SW480 (cell line): ENCODE measurements at regions not wholly inside any gene's neighbourhood (a gene's known extent, or its start where the extent isn't known, plus 50 kb on each side); places are given as distances from the start of the nearest gene placed in this dataset.
"Not testable (repeated sequence)": the region's sequence is repeated elsewhere in the genome, so short reads cannot be mapped to it uniquely, and the experiment has no call there.

ENCODE experiments used
- DNase-seq: peaks from one replicate; pipeline ENCODE4 v3.0.0-alpha.2; 2016; ENCODE audit warnings: low spot score

DNA sequence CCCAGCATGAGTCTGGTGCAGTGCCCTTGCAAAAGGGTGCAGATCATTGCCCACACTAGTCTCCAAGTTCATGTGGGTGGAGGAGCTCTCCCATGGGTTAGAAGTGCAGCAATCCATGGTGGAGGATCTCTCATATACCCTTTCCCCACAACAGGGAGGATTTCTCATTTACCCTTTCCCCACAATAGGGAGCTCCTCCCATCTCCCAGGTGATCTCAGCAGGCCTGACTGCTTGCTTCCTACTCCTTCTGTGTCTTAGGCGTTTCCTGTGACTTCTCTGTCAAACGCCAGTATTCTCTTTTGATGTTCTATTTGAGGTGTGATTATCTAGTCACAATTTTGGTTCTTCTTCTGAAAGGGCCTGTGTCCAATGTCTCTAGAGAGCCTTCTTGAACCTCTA is 133.8 kb upstream of the RFX3 start:
- DNase-seq, result no peak

DNA sequence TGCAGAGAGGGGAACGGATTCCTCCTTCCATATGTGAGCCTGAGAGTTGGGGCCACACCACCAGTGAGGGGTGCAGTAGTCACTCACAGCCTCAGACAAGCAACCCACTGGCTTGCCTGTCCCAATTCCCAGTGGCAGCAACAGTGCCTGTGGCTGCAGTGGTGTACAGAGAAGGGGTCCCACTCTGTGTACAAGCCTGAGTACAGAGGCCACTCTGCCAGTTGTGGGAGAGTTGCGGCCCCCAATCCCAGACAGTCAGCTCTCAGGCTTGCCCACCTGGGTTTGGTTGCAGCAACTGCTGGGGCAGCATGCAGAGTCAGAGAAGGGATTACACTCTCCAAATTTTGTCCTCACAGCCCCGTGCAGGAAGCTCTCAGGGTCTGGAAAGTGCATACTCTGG is 133.2 kb upstream of the RFX3 start:
- DNase-seq, result no peak

DNA sequence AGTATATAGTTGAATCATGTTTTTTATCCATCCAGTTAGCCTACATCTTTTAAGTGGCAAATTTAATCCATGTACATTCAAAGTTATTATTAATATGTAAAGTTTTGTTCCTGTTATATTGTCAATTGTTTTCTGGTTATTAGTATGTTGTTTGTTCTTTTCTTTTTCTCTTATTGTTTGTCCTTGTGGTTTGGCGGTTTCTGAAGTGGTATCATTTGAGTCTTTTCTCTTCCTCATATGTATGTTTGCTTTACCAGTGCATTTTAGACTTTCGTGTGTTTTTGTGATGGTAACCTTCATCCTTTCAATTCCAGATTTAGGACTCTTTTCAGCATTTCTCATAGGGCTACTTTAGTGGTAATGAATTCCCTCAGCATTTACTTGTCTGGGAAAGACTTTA is 130.4 kb upstream of the RFX3 start:
- DNase-seq, result no peak

DNA sequence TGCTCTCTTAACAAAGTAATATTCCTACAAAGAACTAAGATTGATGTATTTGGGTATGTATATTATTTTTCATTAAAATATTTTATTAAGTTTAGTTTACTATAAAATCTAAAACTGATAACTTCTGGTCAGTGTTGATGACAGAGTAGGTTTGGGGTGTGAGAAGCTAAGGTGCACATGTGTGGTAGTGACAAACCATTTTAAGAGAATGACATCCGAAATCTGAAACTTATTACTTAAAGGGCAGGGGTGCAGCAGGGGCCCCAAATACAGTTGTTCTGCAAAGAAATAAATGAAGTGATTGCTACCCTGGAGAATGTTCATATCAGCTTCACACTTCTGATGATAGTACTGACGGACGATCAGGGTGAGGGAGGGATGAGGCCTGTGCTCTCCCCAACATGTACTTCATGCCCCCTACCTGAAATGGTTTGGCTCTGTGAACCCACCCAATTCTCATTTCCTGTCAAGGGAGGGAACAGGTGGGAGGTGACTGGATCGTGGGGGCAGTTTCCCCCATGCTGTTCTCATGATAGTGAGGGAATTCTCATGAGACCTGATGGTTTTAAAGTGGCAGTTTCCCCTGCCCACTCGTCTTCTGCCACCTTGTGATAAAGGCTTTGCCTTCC is 125.3 kb upstream of the RFX3 start:
- no peak for DNase-seq

DNA sequence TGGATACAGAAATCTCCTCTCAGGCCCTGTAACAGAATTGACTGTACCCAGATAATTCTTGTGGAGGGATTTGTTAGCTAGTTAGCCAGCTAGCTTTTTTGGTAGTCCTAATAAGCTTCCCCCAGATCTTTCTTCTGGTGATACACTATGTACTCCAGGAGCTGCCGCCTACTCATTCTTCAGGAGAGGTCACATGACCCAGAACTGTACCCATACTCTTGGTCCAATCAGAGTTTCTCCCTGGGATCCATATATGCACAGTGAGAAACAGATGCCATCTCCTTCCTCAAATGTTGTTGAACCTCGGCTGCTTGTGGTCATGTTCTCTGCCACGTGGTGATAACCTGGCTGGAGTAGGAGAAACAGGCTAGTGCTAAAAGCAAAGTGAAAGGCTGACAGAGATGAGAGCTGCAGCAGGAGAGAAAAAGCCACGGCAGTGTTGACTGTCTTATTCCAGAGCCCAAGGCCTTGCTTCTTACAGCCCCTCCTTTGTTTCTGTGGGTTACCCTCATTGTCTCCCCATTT is 123.0 kb upstream of the RFX3 start:
- DNase-seq, result no peak

DNA sequence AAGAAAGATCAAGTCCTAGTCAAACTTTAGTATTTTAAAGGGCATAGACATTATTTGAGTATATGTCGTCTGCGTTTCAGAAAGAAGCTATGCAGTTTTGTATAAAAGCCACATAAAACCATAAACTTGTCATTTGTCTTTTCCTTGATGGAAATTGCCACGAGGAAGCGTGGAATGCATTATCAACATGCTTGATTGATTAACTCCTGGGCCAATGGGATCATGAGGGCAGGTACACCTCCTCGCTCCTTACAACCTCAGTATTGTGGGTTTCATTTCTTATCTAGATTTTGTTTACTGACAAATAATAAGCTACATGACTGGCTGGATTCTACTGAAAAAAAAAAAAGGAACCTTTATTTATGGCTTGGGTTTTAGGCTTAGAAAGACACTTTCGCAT is 122.5 kb upstream of the RFX3 start:
- DNase-seq, result no peak

DNA sequence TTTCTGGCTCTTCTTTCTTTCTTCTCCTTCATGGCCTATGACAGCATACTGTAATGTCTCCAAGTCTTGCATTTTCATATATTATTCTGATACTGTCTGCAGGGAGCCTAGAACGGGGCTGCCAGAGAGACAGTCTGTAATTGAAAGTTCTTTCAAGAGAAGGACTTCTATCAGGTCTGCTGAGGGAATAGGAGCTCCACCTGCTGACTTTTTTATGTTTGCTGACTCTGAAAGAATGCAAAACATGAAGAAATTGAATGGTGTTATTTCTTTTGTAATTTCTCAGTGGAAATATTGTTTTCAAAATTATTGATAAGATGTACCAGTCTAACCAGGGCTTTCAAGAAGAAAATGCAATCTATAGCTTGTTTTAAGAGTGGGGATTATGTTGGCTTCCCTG is 121.9 kb upstream of the RFX3 start:
- DNase-seq, result no peak

DNA sequence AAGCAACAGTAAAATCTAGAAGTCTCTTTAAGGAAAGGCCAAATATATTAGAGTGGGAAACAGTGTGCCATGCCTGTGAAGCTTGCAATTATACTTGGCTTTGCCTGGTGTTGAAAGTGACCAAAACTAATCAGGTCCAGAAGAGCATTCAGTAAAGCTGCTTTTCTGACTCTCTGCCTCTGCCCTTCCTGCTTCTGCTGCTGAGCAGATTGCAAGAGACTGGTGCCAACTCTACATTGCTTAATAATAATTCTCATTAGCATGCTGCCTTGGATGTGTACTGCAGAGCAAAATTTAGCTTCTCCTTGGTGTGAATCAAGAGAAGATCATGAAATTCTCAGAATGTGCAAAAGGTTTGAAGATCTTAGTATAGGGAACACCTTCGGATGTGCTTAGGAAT is 120.4 kb upstream of the RFX3 start:
- no peak for DNase-seq

DNA sequence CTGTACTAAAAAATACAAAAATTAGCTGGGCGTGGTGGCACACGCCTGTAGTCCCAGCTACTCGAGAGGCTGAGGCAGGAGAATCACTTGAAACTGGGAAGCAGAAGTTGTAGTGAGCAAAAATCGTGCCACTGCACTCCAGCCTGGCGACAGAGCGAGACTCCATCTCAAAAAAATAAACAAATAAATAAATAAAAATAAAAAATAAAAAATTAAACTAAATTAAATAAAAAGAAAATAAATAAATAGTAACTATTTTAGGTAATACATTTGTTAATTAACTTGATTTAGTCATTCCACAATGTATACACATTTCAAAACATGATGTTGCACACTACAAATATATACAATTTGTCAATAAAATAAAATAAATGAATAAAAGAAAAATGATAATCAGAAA is 116.3 kb upstream of the RFX3 start:
- DNase-seq, result not testable (repeated sequence)

DNA sequence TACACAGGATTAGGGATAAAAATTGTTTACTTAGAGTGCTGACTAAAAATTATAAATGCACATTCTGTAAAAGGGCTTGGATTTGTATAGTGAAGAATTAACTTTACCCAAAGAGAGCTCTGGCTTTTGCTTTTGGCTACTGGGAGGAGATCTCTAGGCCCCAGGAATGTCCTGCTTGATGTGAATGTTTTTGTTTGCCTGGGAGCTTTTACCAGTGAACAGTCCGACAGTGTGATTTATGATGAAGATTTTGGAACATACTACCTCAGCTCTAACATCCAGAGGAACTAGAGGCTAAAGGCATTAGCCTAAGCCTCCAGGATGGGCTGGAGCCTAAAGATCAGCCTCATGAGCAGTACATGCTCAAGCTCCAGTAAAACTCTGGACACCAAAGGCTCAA is 103.7 kb upstream of the RFX3 start:
- no peak for DNase-seq

DNA sequence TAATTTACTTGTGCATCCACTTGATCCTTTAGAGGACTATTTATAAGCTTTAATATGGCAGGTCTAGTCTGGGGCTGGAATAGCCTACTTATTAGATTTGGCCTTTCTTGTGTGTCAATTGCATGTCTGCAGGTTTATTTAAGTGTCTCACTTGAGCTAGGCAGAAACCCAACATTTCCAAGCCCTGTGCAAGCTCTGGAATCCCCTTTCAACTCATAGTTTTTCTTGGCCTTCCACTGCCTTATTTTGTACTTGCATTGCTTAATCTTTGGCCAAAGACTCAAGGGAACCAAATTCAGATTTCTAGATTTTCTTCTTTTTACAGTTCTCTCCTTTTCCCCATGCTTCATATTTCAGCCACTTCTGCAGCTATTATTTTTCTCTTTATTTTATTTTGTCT is 102.4 kb upstream of the RFX3 start:
- DNase-seq, result no peak

DNA sequence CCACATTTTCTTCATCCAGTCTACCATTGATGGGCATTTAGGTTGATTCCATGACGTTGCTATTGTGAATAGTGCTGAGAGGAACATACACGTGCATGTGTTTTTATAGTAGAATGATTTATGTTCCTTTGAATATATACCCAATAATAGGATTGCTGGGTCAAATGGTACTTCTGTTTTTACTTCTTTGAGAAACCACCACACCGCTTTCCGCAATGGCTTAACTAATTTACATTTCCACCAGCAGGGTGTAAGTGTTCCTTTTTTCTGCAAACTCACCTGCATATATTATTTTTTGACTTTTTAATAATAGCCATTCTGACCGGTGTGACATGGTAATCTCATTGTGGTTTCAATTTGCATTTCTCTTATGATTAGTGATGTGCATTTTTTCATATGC is 82.2 kb upstream of the RFX3 start:
- DNase-seq, result no peak

DNA sequence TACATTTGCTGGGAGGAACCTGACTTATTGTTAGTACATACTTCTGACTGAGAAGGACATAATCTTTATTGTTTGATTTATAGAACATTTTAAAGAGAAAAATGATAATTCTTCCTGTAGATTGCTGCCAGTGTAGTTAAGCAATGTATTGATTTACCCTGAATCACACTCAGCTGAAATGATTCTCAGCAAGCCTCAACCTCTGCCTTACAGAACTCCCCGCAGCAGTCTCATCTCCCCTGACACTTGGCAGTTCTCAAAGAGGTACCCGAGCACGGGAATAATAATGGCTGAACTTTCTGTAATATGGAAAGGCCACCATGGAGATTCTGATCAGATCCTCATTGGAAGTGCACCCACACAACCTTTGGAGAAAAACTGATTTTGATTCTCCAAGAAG is 74.9 kb upstream of the RFX3 start:
- no peak for DNase-seq

DNA sequence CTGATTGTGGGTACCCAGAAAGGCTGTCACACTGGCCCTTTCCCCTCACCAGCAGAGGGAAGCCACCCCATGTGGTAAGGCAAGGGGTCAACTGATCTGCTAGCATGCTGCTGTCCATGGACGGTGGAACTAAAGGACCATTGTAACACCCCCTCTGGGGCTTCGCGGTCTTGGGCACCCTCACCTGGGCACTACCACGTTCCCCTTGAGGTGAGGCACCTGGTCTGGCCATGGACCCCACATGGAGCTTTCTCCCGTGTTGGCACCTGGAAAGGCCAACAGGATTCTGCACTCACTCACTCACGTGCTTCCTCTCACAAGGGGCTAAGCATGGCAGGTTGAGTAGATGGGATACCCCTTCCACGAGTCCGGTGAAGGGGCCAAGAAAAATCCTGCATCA is 72.0 kb upstream of the RFX3 start:
- DNase-seq, result no peak

DNA sequence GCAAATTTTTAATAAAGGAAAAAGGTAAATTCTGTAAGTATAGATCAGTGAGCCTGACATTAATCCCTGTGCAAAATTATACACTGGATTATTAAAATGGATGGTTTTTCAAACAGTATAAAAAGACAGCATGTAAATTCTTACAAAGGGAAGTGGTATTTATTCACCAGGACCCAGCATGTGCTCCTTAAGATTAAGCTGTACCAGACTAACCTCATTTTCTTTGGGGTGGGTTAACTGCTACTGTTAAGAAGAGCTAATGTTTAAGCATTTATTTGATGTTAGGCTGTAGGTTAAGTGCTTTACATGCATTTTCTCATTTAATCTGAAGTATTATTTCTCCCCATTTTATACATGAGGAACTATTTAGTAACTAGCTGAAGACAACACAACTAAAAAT is 60.3 kb upstream of the RFX3 start:
- DNase-seq, result no peak

DNA sequence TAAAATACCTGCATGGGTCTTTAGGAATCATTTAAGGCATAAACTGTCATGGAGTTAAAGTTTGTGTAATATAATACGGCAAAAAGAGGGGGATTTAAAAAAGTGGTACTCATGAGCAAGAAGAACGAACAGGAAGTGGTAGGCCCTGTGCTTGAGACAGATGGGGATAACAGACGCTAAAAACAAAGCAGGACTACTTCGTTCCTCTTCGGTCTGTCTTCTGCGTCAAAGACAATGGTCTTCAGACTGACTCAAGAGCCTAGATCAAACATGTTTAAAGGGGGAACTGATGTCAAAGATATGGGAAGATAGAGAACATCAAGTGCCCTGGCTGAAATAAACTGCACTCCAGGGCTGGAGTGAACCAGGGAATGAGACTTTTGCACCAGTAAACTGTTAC is 59.8 kb upstream of the RFX3 start:
- DNase-seq, result no peak

DNA sequence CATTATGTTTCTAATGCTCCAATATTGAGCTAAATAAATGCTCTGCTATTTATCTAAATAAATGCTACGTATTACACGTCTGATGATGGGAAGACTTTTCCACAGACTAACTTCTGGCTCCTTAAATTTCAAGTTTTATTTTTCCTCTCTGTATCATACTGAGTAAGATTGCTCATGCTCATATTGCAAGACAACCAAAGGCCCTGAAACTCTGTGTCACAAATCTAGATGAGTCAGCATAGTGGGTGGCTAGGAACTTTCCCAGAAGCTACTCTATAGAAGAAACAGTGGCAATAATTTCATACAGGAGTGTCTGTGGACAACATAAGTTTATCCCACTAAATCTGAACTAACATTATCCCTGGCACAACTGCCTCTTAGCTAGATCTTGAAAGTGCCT is 53.0 kb upstream of the RFX3 start:
- DNase-seq, result no peak

DNA sequence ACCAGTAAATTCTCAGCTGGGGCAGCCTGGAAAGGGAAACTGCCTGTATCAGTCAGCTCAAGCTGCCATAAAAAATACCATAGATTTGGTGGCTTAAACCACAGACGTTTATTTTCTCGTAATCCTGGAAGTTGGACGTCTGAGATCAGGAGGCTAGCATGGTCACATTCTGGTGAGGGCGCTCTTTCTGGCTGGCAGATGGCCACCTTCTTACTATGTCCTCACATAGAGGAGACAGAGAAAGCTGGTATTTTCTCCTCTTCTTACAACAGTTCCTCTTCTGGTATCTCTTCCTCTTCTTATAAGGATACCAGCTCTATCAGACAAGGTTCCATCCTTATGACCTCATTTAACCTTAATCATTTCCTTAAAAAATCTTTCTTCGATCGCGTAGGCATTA is 50.5 kb upstream of the RFX3 start:
- DNase-seq, result no peak

DNA sequence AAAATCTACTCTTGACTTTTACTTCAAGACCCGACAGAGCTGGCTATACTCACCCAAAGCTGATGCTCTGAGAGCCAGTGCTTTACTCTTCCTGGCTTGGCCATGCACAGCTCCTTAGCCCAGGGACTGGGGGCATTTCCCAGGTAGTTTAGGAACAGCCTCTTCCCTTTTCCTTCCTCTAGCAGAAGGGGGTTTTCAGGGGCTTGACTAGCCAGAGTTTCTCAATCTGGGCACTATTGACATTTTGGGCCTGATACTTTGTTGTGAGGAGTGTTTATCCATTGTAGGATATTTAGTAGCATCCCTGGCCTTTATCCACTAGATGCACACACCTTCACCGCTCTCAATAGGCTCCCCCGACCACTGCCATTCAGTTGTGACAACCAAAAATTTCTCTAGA is 50.0 kb upstream of the RFX3 start:
- no peak for DNase-seq
